ENCODE measurements at regions not wholly inside any gene's neighbourhood (a gene's known extent, or its start where the extent isn't known, plus 50 kb on each side); places are given as distances from the start of the nearest gene placed in this dataset.
A peak's percentile ranks its signal among the peaks of the same experiment; 100 is the strongest.

GRCh38 chr12:127355061-127355841 lies 911.7 kb upstream of the TMEM132C start:
- peak; percentile 12 for DNase-seq (ENCODE audit: low spot score)

GRCh38 chr12:127358888-127359287 lies 908.1 kb upstream of the TMEM132C start:
- no peak for DNase-seq (ENCODE audit: low spot score)

GRCh38 chr12:127360580-127360979 lies 906.4 kb upstream of the TMEM132C start:
- DNase-seq (ENCODE audit: low spot score) = no peak

- DNase-seq (ENCODE audit: low spot score) = no peak
Observed at GRCh38 chr12:127362121-127362520, 904.8 kb upstream of the TMEM132C start.

GRCh38 chr12:127363392-127363791 lies 903.6 kb upstream of the TMEM132C start:
- DNase-seq (ENCODE audit: low spot score) = no peak

- DNase-seq (ENCODE audit: low spot score) = no peak
Observed at GRCh38 chr12:127373559-127373958, 893.4 kb upstream of the TMEM132C start.

GRCh38 chr12:127374447-127374846 lies 892.5 kb upstream of the TMEM132C start:
- DNase-seq (ENCODE audit: low spot score) = no peak

GRCh38 chr12:127381043-127381668 lies 885.8 kb upstream of the TMEM132C start:
- peak; percentile 64 for DNase-seq (ENCODE audit: low spot score)

GRCh38 chr12:127381681-127382080 lies 885.3 kb upstream of the TMEM132C start:
- DNase-seq (ENCODE audit: low spot score) = no peak

- no peak for DNase-seq (ENCODE audit: low spot score)
Observed at GRCh38 chr12:127383281-127383680, 883.7 kb upstream of the TMEM132C start.

- DNase-seq (ENCODE audit: low spot score) = no peak
Observed at GRCh38 chr12:127386723-127387122, 880.2 kb upstream of the TMEM132C start.

GRCh38 chr12:127388985-127389384 lies 878.0 kb upstream of the TMEM132C start:
- DNase-seq (ENCODE audit: low spot score) = no peak

- no peak for DNase-seq (ENCODE audit: low spot score)
Observed at GRCh38 chr12:127389923-127390322, 877.0 kb upstream of the TMEM132C start.

GRCh38 chr12:127393465-127393864 lies 873.5 kb upstream of the TMEM132C start:
- no peak for DNase-seq (ENCODE audit: low spot score)

GRCh38 chr12:127393896-127394295 lies 873.1 kb upstream of the TMEM132C start:
- no peak for DNase-seq (ENCODE audit: low spot score)

- no peak for DNase-seq (ENCODE audit: low spot score)
Observed at GRCh38 chr12:127396734-127397133, 870.2 kb upstream of the TMEM132C start.

- DNase-seq (ENCODE audit: low spot score) = no peak
Observed at GRCh38 chr12:127398016-127398710, 868.8 kb upstream of the TMEM132C start.

GRCh38 chr12:127399451-127399850 lies 867.5 kb upstream of the TMEM132C start:
- DNase-seq (ENCODE audit: low spot score) = no peak

- no peak for DNase-seq (ENCODE audit: low spot score)
Observed at GRCh38 chr12:127400221-127400620, 866.7 kb upstream of the TMEM132C start.

- no peak for DNase-seq (ENCODE audit: low spot score)
Observed at GRCh38 chr12:127401005-127401404, 866.0 kb upstream of the TMEM132C start.

- DNase-seq (ENCODE audit: low spot score) = no peak
Observed at GRCh38 chr12:127401536-127401935, 865.4 kb upstream of the TMEM132C start.

GRCh38 chr12:127411166-127411915 lies 855.6 kb upstream of the TMEM132C start:
- no peak for DNase-seq (ENCODE audit: low spot score)
